ENCODE measurements at regions not wholly inside any gene's neighbourhood (a gene's known extent, or its start where the extent isn't known, plus 50 kb on each side); places are given as distances from the start of the nearest gene placed in this dataset.

- Histone ChIP-seq H3K79me2 (ENCODE audit: insufficient read depth, low read length) (no peaks in the 10 kb centered on the region), H3K27ac (ENCODE audit: low read depth, low read length) (no peak overlapping the region), H2AFZ (ENCODE audit: low read depth, low read length, poor library complexity, severe bottlenecking) (no peak overlapping the region), H4K20me1 (ENCODE audit: insufficient read depth) (no peaks in the 10 kb centered on the region), H3K9me3 (ENCODE audit: control insufficient read depth in 1 of 2, insufficient read depth in 1 of 2, low read depth in 1 of 2, low read length in 2 of 2) (no peaks in the 10 kb centered on the region), H3K4me3 (replicated peaks in 1 of 2; ENCODE audit: low read depth in 1 of 2, low read length in 2 of 2) (no peak overlapping the region), H3K27me3 (ENCODE audit: insufficient read depth, low read length) (no peaks in the 10 kb centered on the region), H3K9me2 (ENCODE audit: insufficient read depth) (no peaks in the 10 kb centered on the region), H3K36me3 (ENCODE audit: control insufficient read depth in 1 of 2, insufficient read depth in 2 of 2, low read length in 2 of 2) (no peaks in the 10 kb centered on the region), H3K4me2 (ENCODE audit: low read length) (no peak overlapping the region), H3K9ac (ENCODE audit: low read length) (no peak overlapping the region), H3K4me1 (ENCODE audit: control insufficient read depth in 1 of 2, insufficient read depth in 2 of 2, low read length in 2 of 2) (peaks cover 0 to 17% of the 10 kb centered on the region in 2 experiments; a peak in 2 of 4 replicates)
- ATAC-seq (no peak), DNase-seq (ENCODE audit: low read depth, low spot score) (no peak)
- TF ChIP-seq SIN3A (IDR thresholded peaks at IDR 0.05; ENCODE audit: low read depth) (no peak), YY1 (IDR thresholded peaks at IDR 0.05; ENCODE audit: extremely low read depth, insufficient replicate concordance, low read depth, low read length) (no peak), RAD21 (IDR thresholded peaks at IDR 0.05; ENCODE audit: low read depth) (no peak), CEBPB (IDR thresholded peaks at IDR 0.05; ENCODE audit: low read depth) (no peak), CTCF (IDR thresholded peaks at IDR 0.05 in 2 of 3, conservative IDR thresholded peaks at IDR 0.05 in 1 of 3; ENCODE audit: borderline replicate concordance in 1 of 3, insufficient read depth in 1 of 3, low read depth in 2 of 3, low read length in 2 of 3) (no peak), SRF (IDR thresholded peaks at IDR 0.05; ENCODE audit: low read depth) (no peak), REST (IDR thresholded peaks at IDR 0.05; ENCODE audit: low read depth) (no peak)
- POLR2A ChIA-PET = interaction anchor here (0.9 kb wide), 1 partner anchor 672 kb away, joined by 3 read pairs; no protein-coding TSS in a partner anchor
- intact Hi-C loops (cut with micrococcal nuclease) = loop anchor here (10.0 kb wide), 1 partner anchor 667 kb away; no protein-coding TSS in a partner anchor
- RAD21 ChIA-PET (ENCODE audit: low non-redundant PET in 1 of 2, low total read pairs in 2 of 2, uncharacterized antibody in 2 of 2, unreplicated experiment in 2 of 2) = no interaction called here
- CTCF ChIA-PET = no interaction called here
- BruUV-seq (replicated peaks) = no TSS peak
Measured at GRCh38 chr11:27857588-27857987, 157.3 kb upstream of the BDNF start.
